ENCODE measurements at regions not wholly inside any gene's neighbourhood (a gene's known extent, or its start where the extent isn't known, plus 50 kb on each side); places are given as distances from the start of the nearest gene placed in this dataset.

- Mint-ChIP-seq H3K9me3 (no peaks in the 10 kb centered on the region), H3K4me3 (ENCODE audit: low read depth) (no peak overlapping the region), H3K4me1 (ENCODE audit: low read depth) (no peaks in the 10 kb centered on the region), H3K36me3 (ENCODE audit: low read depth) (no peaks in the 10 kb centered on the region), H3K27ac (no peak overlapping the region), H3K27me3 (ENCODE audit: low read depth) (peaks cover 2% of the 10 kb centered on the region)
- DNase-seq (ENCODE audit: low spot score): no peak
- intact Hi-C loops (cut with micrococcal nuclease): no loop called here
These were observed 111.0 kb upstream of the PITX2 start for GRCh38 chr4:110733901-110734300.

DNA sequence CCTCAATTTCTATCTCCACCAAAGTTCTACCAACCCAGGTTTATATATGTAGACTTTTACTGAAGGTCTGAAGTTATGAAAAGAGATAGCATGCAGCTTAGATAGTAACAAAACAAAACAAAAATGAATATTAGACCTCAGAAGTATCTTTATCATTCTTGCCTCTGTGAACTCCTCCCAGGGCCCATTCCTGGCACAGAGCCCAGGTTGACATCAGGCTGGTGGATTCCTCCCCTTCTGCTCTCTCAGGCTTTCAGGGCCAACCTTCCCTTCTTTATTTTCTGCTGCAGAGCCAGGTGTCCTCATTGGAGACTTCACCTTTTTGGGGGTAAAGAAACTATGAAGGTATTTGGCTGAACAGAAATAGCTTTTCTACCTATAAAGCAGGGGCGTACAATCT, 112.8 kb upstream of the PITX2 start:
- peaks cover 2% of the 10 kb centered on the region for H3K27me3 Mint-ChIP-seq (ENCODE audit: low read depth)
- H3K27ac Mint-ChIP-seq: no peak overlapping the region
- no peaks in the 10 kb centered on the region for H3K36me3 Mint-ChIP-seq (ENCODE audit: low read depth)
- DNase-seq (ENCODE audit: low spot score): no peak
- no peaks in the 10 kb centered on the region for H3K4me1 Mint-ChIP-seq (ENCODE audit: low read depth)
- intact Hi-C loops (cut with micrococcal nuclease): no loop called here
- no peak overlapping the region for H3K4me3 Mint-ChIP-seq (ENCODE audit: low read depth)
- H3K9me3 Mint-ChIP-seq: no peaks in the 10 kb centered on the region

DNA sequence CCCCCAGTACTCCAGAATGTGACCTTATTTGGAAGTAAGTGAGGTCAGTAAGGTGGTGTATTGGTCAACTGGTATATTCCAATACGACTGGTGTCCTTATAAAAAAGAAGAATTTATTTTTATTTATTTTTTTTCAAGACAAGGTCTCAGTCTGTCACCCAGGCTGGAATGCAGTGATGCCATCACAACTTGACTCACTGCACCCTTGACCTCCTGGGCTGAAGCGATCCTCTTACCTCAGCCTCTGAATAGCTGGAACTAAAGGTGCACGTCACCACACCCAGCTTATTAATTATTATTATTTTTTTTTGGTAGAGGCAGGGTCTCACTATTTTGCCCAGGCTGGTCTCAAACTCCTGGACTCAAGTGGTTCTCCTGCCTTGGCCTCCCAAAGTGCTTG, 115.1 kb upstream of the PITX2 start:
- intact Hi-C loops (cut with micrococcal nuclease): no loop called here
- no peak overlapping the region for H3K4me3 Mint-ChIP-seq (ENCODE audit: low read depth)
- H3K27ac Mint-ChIP-seq: no peak overlapping the region
- H3K36me3 Mint-ChIP-seq (ENCODE audit: low read depth): no peaks in the 10 kb centered on the region
- no peaks in the 10 kb centered on the region for H3K9me3 Mint-ChIP-seq
- H3K27me3 Mint-ChIP-seq (ENCODE audit: low read depth): no peaks in the 10 kb centered on the region
- no peak for DNase-seq (ENCODE audit: low spot score)
- H3K4me1 Mint-ChIP-seq (ENCODE audit: low read depth): no peaks in the 10 kb centered on the region

GRCh38 chr4:110742143-110742542, 119.3 kb upstream of the PITX2 start:
- DNase-seq (ENCODE audit: low spot score): no peak
- H3K27me3 Mint-ChIP-seq (ENCODE audit: low read depth): no peaks in the 10 kb centered on the region
- intact Hi-C loops (cut with micrococcal nuclease): no loop called here
- H3K4me1 Mint-ChIP-seq (ENCODE audit: low read depth): no peaks in the 10 kb centered on the region
- H3K9me3 Mint-ChIP-seq: no peaks in the 10 kb centered on the region
- H3K27ac Mint-ChIP-seq: no peak overlapping the region
- H3K4me3 Mint-ChIP-seq (ENCODE audit: low read depth): no peak overlapping the region
- no peaks in the 10 kb centered on the region for H3K36me3 Mint-ChIP-seq (ENCODE audit: low read depth)

- H3K4me1 Mint-ChIP-seq (ENCODE audit: low read depth): no peaks in the 10 kb centered on the region
- no peaks in the 10 kb centered on the region for H3K36me3 Mint-ChIP-seq (ENCODE audit: low read depth)
- DNase-seq (ENCODE audit: low spot score): no peak
- H3K27ac Mint-ChIP-seq: no peak overlapping the region
- no peaks in the 10 kb centered on the region for H3K27me3 Mint-ChIP-seq (ENCODE audit: low read depth)
- no peak overlapping the region for H3K4me3 Mint-ChIP-seq (ENCODE audit: low read depth)
- intact Hi-C loops (cut with micrococcal nuclease): no loop called here
- H3K9me3 Mint-ChIP-seq: no peaks in the 10 kb centered on the region
These were observed 125.2 kb upstream of the PITX2 start for GRCh38 chr4:110748071-110748470.

DNA sequence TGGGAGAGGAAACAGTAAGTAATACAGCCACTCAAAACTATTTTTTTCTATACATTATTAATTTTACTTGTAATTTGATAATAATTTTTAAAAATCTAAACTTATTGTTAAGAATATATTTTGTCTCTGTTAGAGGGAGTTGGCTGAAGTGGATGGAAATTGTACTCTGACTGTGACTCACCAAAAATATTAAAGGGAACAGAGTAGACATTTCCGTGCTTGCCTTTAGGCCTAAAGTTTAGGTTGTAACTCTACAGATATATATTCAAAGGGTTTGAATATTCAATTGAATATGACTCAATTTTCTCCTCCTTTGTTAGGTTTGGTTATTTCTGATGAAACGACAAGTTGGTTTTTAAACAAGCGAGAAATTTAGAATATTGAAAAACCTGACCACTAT, 128.3 kb upstream of the PITX2 start:
- no peak overlapping the region for H3K4me3 Mint-ChIP-seq (ENCODE audit: low read depth)
- H3K27ac Mint-ChIP-seq: no peak overlapping the region
- no peaks in the 10 kb centered on the region for H3K36me3 Mint-ChIP-seq (ENCODE audit: low read depth)
- intact Hi-C loops (cut with micrococcal nuclease): no loop called here
- no peak for DNase-seq (ENCODE audit: low spot score)
- no peaks in the 10 kb centered on the region for H3K9me3 Mint-ChIP-seq
- H3K27me3 Mint-ChIP-seq (ENCODE audit: low read depth): no peaks in the 10 kb centered on the region
- H3K4me1 Mint-ChIP-seq (ENCODE audit: low read depth): no peaks in the 10 kb centered on the region

DNA sequence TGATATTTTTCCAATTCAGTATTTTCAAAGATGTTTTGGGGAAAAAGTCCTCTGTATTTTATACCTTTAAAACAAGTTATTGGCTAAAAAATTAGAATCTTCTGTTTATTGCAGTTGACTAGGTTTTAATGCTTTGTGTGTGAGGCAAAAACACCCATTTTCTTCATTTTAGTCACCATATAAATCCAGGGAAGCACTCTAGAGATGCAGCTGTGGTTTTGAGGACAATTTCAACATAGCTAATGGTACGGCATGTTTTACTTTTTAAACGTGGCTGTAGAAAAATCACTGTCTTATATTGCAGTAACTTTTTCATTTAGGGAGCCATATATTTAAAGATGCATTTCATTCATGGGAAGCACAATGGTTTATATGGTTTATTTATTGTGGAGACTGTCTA, 129.1 kb upstream of the PITX2 start:
- intact Hi-C loops (cut with micrococcal nuclease): no loop called here
- Mint-ChIP-seq H3K27ac (no peak overlapping the region), H3K4me3 (ENCODE audit: low read depth) (no peak overlapping the region), H3K4me1 (ENCODE audit: low read depth) (no peaks in the 10 kb centered on the region), H3K9me3 (no peaks in the 10 kb centered on the region), H3K36me3 (ENCODE audit: low read depth) (no peaks in the 10 kb centered on the region), H3K27me3 (ENCODE audit: low read depth) (no peaks in the 10 kb centered on the region)
- no peak for DNase-seq (ENCODE audit: low spot score)

DNA sequence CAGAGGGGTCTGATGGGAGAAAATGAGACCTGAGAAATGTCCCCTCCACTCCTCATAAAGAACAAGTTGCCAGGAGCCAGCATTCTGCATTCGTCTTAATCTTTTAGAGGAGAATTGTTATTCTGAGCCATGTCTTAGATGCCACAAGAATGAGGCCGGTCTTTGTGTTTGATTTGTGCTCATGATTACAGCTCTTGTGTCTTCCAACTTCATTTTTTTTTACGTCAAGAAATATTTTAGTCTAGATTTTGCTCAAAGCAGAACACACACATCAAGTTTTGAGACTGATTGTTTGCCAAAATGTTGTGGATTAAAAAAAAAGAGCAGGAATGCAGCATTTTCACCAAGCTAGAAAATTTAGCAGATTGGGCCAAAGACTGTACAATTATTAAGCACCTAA, 130.6 kb upstream of the PITX2 start:
- no peaks in the 10 kb centered on the region for H3K9me3 Mint-ChIP-seq
- no peak overlapping the region for H3K4me3 Mint-ChIP-seq (ENCODE audit: low read depth)
- intact Hi-C loops (cut with micrococcal nuclease): no loop called here
- H3K27me3 Mint-ChIP-seq (ENCODE audit: low read depth): no peaks in the 10 kb centered on the region
- H3K27ac Mint-ChIP-seq: no peak overlapping the region
- no peaks in the 10 kb centered on the region for H3K4me1 Mint-ChIP-seq (ENCODE audit: low read depth)
- no peaks in the 10 kb centered on the region for H3K36me3 Mint-ChIP-seq (ENCODE audit: low read depth)
- DNase-seq (ENCODE audit: low spot score): no peak

DNA sequence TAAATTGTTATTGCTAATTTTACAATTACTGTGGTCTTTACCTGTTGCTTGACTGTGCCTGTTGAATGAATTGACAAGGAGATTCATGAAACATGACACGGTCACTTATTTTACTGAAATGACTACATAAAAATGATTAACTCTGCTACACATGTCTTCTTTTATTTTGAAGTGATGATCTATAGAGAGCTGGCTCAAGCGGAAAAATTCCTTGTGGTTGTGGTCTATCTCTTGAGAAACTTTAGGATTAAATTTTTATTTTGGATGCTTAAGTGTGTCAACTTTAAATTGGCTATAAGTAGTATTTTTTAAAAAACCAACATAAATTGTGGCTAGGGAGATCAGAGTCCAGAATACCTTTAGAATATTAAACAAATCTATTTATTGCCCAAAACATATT, 131.8 kb upstream of the PITX2 start:
- no peaks in the 10 kb centered on the region for H3K4me1 Mint-ChIP-seq (ENCODE audit: low read depth)
- no peak for DNase-seq (ENCODE audit: low spot score)
- H3K27me3 Mint-ChIP-seq (ENCODE audit: low read depth): no peaks in the 10 kb centered on the region
- H3K9me3 Mint-ChIP-seq: no peaks in the 10 kb centered on the region
- H3K27ac Mint-ChIP-seq: no peak overlapping the region
- intact Hi-C loops (cut with micrococcal nuclease): no loop called here
- H3K4me3 Mint-ChIP-seq (ENCODE audit: low read depth): no peak overlapping the region
- H3K36me3 Mint-ChIP-seq (ENCODE audit: low read depth): no peaks in the 10 kb centered on the region

GRCh38 chr4:110769578-110769977, 146.7 kb upstream of the PITX2 start:
- Mint-ChIP-seq H3K9me3 (no peaks in the 10 kb centered on the region), H3K27ac (no peak overlapping the region), H3K4me3 (ENCODE audit: low read depth) (no peak overlapping the region), H3K36me3 (ENCODE audit: low read depth) (no peaks in the 10 kb centered on the region), H3K4me1 (ENCODE audit: low read depth) (no peaks in the 10 kb centered on the region), H3K27me3 (ENCODE audit: low read depth) (no peaks in the 10 kb centered on the region)
- intact Hi-C loops (cut with micrococcal nuclease): no loop called here
- no peak for DNase-seq (ENCODE audit: low spot score)

- Mint-ChIP-seq H3K27me3 (ENCODE audit: low read depth) (no peaks in the 10 kb centered on the region), H3K4me1 (ENCODE audit: low read depth) (no peaks in the 10 kb centered on the region), H3K27ac (no peak overlapping the region), H3K4me3 (ENCODE audit: low read depth) (no peak overlapping the region), H3K9me3 (no peaks in the 10 kb centered on the region), H3K36me3 (ENCODE audit: low read depth) (no peaks in the 10 kb centered on the region)
- no peak for DNase-seq (ENCODE audit: low spot score)
- intact Hi-C loops (cut with micrococcal nuclease): no loop called here
These were observed 147.5 kb upstream of the PITX2 start for GRCh38 chr4:110770353-110770752.

GRCh38 chr4:110778521-110778920, 155.6 kb upstream of the PITX2 start:
- Mint-ChIP-seq H3K27ac (no peak overlapping the region), H3K27me3 (ENCODE audit: low read depth) (no peaks in the 10 kb centered on the region), H3K36me3 (ENCODE audit: low read depth) (no peaks in the 10 kb centered on the region), H3K4me3 (ENCODE audit: low read depth) (no peak overlapping the region), H3K4me1 (ENCODE audit: low read depth) (no peaks in the 10 kb centered on the region), H3K9me3 (no peaks in the 10 kb centered on the region)
- no peak for DNase-seq (ENCODE audit: low spot score)
- intact Hi-C loops (cut with micrococcal nuclease): no loop called here

- Mint-ChIP-seq H3K4me1 (ENCODE audit: low read depth) (no peaks in the 10 kb centered on the region), H3K9me3 (no peaks in the 10 kb centered on the region), H3K36me3 (ENCODE audit: low read depth) (no peaks in the 10 kb centered on the region), H3K27ac (no peak overlapping the region), H3K27me3 (ENCODE audit: low read depth) (no peaks in the 10 kb centered on the region), H3K4me3 (ENCODE audit: low read depth) (no peak overlapping the region)
- intact Hi-C loops (cut with micrococcal nuclease): no loop called here
- no peak for DNase-seq (ENCODE audit: low spot score)
These were observed 157.7 kb upstream of the PITX2 start for GRCh38 chr4:110780538-110780937.

DNA sequence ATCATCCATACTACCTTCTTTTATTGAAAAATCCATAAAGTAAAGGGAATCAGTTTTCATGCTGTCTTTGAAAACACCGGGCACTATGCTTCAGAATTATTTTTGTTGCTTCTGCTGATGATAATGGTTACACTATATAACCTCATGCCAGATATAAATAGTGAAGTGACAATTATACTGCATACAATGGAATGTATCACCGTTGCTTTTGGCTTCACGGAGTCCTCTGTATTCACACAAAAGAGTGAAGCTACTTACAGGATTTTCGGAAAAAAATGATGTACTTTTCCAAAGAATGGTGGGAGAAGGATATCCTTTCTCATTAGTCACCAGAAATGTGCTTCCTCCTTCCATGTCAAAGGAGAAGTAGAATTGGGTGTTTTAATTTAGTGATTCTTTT, 159.1 kb upstream of the PITX2 start:
- Mint-ChIP-seq H3K27ac (no peak overlapping the region), H3K36me3 (ENCODE audit: low read depth) (no peaks in the 10 kb centered on the region), H3K9me3 (no peaks in the 10 kb centered on the region), H3K4me1 (ENCODE audit: low read depth) (no peaks in the 10 kb centered on the region), H3K4me3 (ENCODE audit: low read depth) (no peak overlapping the region), H3K27me3 (ENCODE audit: low read depth) (no peaks in the 10 kb centered on the region)
- intact Hi-C loops (cut with micrococcal nuclease): no loop called here
- DNase-seq (ENCODE audit: low spot score): no peak

Measured in activated T-helper 2 cell treated with anti-CD3 and anti-CD28 coated beads, Interferon-gamma antibody, Interleukin-2, Interleukin-4, amounts not matched to agents 10 μg/mL and 5 μg/mL and 100 μg/mL, durations not matched to agents 14 hours and 24 hours and 36 hours (primary cell).